HCT116 (cell line): ENCODE measurements at regions not wholly inside any gene's neighbourhood (a gene's known extent, or its start where the extent isn't known, plus 50 kb on each side); places are given as distances from the start of the nearest gene placed in this dataset.

Experiments used
- ATAC-seq: fragments of 200-7000 bp; cut with Tn5 transposase; 2 replicates; pipeline ENCODE4 v1.9.1; 2020; ENCODE audit warnings: mild to moderate bottlenecking, moderate library complexity
- BruUV-seq: library from RNA; stranded (reverse); fragments of 400-500 nt; replicated peaks from 2 replicates; lab custom pipeline; 2021; lab: Mats Ljungman, UMichigan
- CTCF ChIA-PET: fragments of 300-600 bp; sonication (Branson Sonifier 250); formaldehyde crosslinking; loops from one replicate; lab custom pipeline; 2021; ENCODE audit warnings: antibody characterized with exemption; lab: Charles Lee
- POLR2A ChIA-PET: fragments of 300-600, 350-600 bp; sonication (Branson Sonifier 250); formaldehyde crosslinking; loops from one replicate; lab custom pipeline; 2021; ENCODE audit warnings: antibody characterized with exemption; lab: Charles Lee
- RAD21 ChIA-PET, 2 experiments: fragments of 300-600 bp; sonication (Branson Sonifier 250); formaldehyde crosslinking; loops; one replicate each; lab custom pipeline; 2023; ENCODE audit warnings: low total read pairs in 2 of 2; ENCODE audit not compliant: uncharacterized antibody in 2 of 2, unreplicated experiment in 2 of 2, low non-redundant PET in 1 of 2; lab: Charles Lee
- DNase-seq: peaks from one replicate; pipeline ENCODE4 v3.0.0-alpha.2; 2010; ENCODE audit warnings: low read depth, low spot score
- H2AFZ ChIP-seq: fragments of 200-600 bp; shearing (Covaris generic), sonication (generic); 2 replicates; pipeline ENCODE4 v1.6.1; 2017; ENCODE audit warnings: low read depth, mixed run types, mixed read lengths, antibody characterized with exemption, low read length; ENCODE audit not compliant: poor library complexity, severe bottlenecking
- H3K27ac ChIP-seq: 2 replicates; pipeline ENCODE4 v1.5.1; 2012; ENCODE audit warnings: low read depth, low read length
- H3K27me3 ChIP-seq: fragments of 200-600 bp; sonication (generic); 2 replicates; pipeline ENCODE4 v1.6.1; 2016; ENCODE audit warnings: mixed run types, low read length, mixed read lengths; ENCODE audit not compliant: insufficient read depth
- H3K36me3 ChIP-seq, 2 experiments: fragments of 200-500 bp in 1 of 2; fragments of 200-600 bp in 1 of 2; sonication (Bioruptor generic) in 1 of 2; sonication (generic) in 1 of 2; 2 replicates each; pipeline versions ENCODE4 v1.5.1 to v1.6.1; 2014 to 2016; ENCODE audit warnings: low read length in 2 of 2, inconsistent platforms in 1 of 2, mixed read lengths in 1 of 2, mixed run types in 1 of 2; ENCODE audit not compliant: insufficient read depth in 2 of 2, control insufficient read depth in 1 of 2
- H3K4me1 ChIP-seq, 2 experiments: fragments of 200-600 bp in 1 of 2; sonication (generic) in 1 of 2; 2 replicates each; pipeline versions ENCODE4 v1.5.1 to v1.6.1; 2012 to 2017; ENCODE audit warnings: low read length in 2 of 2, inconsistent platforms in 1 of 2, mild to moderate bottlenecking in 1 of 2, mixed read lengths in 1 of 2, mixed run types in 1 of 2, moderate library complexity in 1 of 2; ENCODE audit not compliant: insufficient read depth in 2 of 2, control insufficient read depth in 1 of 2
- H3K4me2 ChIP-seq: fragments of 200-600 bp; sonication (generic); 2 replicates; pipeline ENCODE4 v1.6.1; 2017; ENCODE audit warnings: mixed run types, low read length, mixed read lengths
- H3K4me3 ChIP-seq, 2 experiments: fragments of 200-600 bp in 1 of 2; sonication (generic) in 1 of 2; replicated peaks in 1 of 2; 2 replicates each; pipeline ENCODE4 v1.5.1; 2011 to 2016; ENCODE audit warnings: low read length in 2 of 2, control low read depth in 1 of 2, low read depth in 1 of 2, mild to moderate bottlenecking in 1 of 2, mixed read lengths in 1 of 2, mixed run types in 1 of 2
- H3K79me2 ChIP-seq: fragments of 200-600 bp; sonication (generic); 2 replicates; pipeline ENCODE4 v1.6.1; 2017; ENCODE audit warnings: mild to moderate bottlenecking, mixed run types, low read length, moderate library complexity, mixed read lengths; ENCODE audit not compliant: insufficient read depth
- H3K9ac ChIP-seq: fragments of 200-600 bp; sonication (generic); 2 replicates; pipeline ENCODE4 v1.6.1; 2016; ENCODE audit warnings: low read length, mixed read lengths
- H3K9me2 ChIP-seq: fragments of 200-600 bp; sonication (generic), shearing (Covaris generic); 2 replicates; pipeline ENCODE4 v1.6.1; 2017; ENCODE audit warnings: mixed run types, mild to moderate bottlenecking, moderate library complexity; ENCODE audit not compliant: insufficient read depth
- H3K9me3 ChIP-seq, 2 experiments: fragments of 200-500 bp in 1 of 2; fragments of 200-600 bp in 1 of 2; sonication (Bioruptor generic) in 1 of 2; sonication (generic) in 1 of 2; 2 replicates each; pipeline ENCODE4 v1.6.1; 2014 to 2017; ENCODE audit warnings: low read length in 2 of 2, mixed read lengths in 2 of 2, inconsistent platforms in 1 of 2, low read depth in 1 of 2, mild to moderate bottlenecking in 1 of 2, mixed run types in 1 of 2, moderate library complexity in 1 of 2; ENCODE audit not compliant: control insufficient read depth in 1 of 2, insufficient read depth in 1 of 2
- H4K20me1 ChIP-seq: fragments of 200-600 bp; sonication (generic), shearing (Covaris generic); 2 replicates; pipeline ENCODE4 v1.6.1; 2017; ENCODE audit warnings: mixed run types, mild to moderate bottlenecking, moderate library complexity; ENCODE audit not compliant: insufficient read depth
- CBX3 ChIP-seq: IDR thresholded peaks from 2 replicates; pipeline ENCODE4 v1.6.1; 2012; ENCODE audit warnings: low read depth
- CEBPB ChIP-seq: IDR thresholded peaks from 2 replicates; pipeline ENCODE4 v1.6.1; 2012; ENCODE audit warnings: low read depth
- ELF1 ChIP-seq: IDR thresholded peaks from 2 replicates; pipeline ENCODE4 v1.6.1; 2012; ENCODE audit warnings: low read depth, borderline replicate concordance
- EZH2phosphoT487 ChIP-seq: fragments of 200-600 bp; IDR thresholded peaks from 2 replicates; pipeline ENCODE4 v1.6.1; 2018; ENCODE audit warnings: antibody characterized with exemption, borderline replicate concordance
- FOSL1 ChIP-seq: IDR thresholded peaks from 2 replicates; pipeline ENCODE4 v1.6.1; 2012; ENCODE audit warnings: low read depth
- JUND ChIP-seq: IDR thresholded peaks from 2 replicates; pipeline ENCODE4 v1.6.1; 2012
- MAX ChIP-seq: IDR thresholded peaks from 2 replicates; pipeline ENCODE4 v1.6.1; 2012
- POLR2A ChIP-seq: IDR thresholded peaks from 2 replicates; pipeline ENCODE4 v1.7.0; 2011; ENCODE audit warnings: borderline replicate concordance; ENCODE audit not compliant: insufficient read depth, insufficient read length; ENCODE audit errors: extremely low read depth
- RAD21 ChIP-seq: IDR thresholded peaks from 2 replicates; pipeline ENCODE4 v1.6.1; 2012; ENCODE audit warnings: low read depth, mild to moderate bottlenecking
- SP1 ChIP-seq: IDR thresholded peaks from 2 replicates; pipeline ENCODE4 v1.6.1; 2012; ENCODE audit warnings: low read depth
- SRF ChIP-seq: IDR thresholded peaks from 2 replicates; pipeline ENCODE4 v1.6.1; 2012; ENCODE audit warnings: low read depth
- TCF7L2 ChIP-seq: IDR thresholded peaks from 2 replicates; pipeline ENCODE4 v1.7.0; 2011; ENCODE audit warnings: borderline replicate concordance, inconsistent platforms; ENCODE audit not compliant: insufficient read depth, insufficient read length; ENCODE audit errors: extremely low read depth
- YY1 ChIP-seq: IDR thresholded peaks from 2 replicates; pipeline ENCODE4 v1.6.1; 2011; ENCODE audit warnings: low read length, low read depth, moderate library complexity, mild to moderate bottlenecking; ENCODE audit not compliant: insufficient replicate concordance; ENCODE audit errors: extremely low read depth
- ZFX ChIP-seq: fragments of 450-650 bp; IDR thresholded peaks from 2 replicates; pipeline ENCODE4 v1.6.1; 2017
- ZNF274 ChIP-seq: fragments of 200-500 bp; sonication (Bioruptor generic); IDR thresholded peaks from 2 replicates; pipeline ENCODE4 v1.6.1; 2014; ENCODE audit warnings: mild to moderate bottlenecking, low read depth, low read length, inconsistent platforms
- intact Hi-C: fragments of 100-400 bp; cut with micrococcal nuclease; formaldehyde crosslinking; loops from 2 replicates; pipeline ENCODE4 v1.10.0; 2022
- TF ChIP-seq, protein P1 (sequence below): IDR thresholded peaks from 2 replicates; pipeline ENCODE4 v1.6.1; 2011; ENCODE audit warnings: mild to moderate bottlenecking, low read length, moderate library complexity; ENCODE audit not compliant: insufficient replicate concordance; ENCODE audit errors: extremely low read depth
- TF ChIP-seq, protein P2 (sequence below), 3 experiments: fragments of 200-600 bp in 1 of 3; sonication (generic) in 1 of 3; IDR thresholded peaks in 2 of 3; conservative IDR thresholded peaks in 1 of 3; 2 replicates each; pipeline ENCODE4 v1.5.1; 2012 to 2017; ENCODE audit warnings: low read depth in 2 of 3, low read length in 2 of 3, antibody characterized with exemption in 1 of 3, borderline replicate concordance in 1 of 3, control low read depth in 1 of 3, mild to moderate bottlenecking in 1 of 3, mixed read lengths in 1 of 3, mixed run types in 1 of 3, moderate library complexity in 1 of 3; ENCODE audit not compliant: insufficient read depth in 1 of 3
- TF ChIP-seq, protein P3 (sequence below): IDR thresholded peaks from 2 replicates; pipeline ENCODE4 v1.6.1; 2012

GRCh38 chr12:92032965-92033364 is 112.7 kb downstream of the BTG1 start:
- CTCF ChIA-PET, result no interaction called here

DNA sequence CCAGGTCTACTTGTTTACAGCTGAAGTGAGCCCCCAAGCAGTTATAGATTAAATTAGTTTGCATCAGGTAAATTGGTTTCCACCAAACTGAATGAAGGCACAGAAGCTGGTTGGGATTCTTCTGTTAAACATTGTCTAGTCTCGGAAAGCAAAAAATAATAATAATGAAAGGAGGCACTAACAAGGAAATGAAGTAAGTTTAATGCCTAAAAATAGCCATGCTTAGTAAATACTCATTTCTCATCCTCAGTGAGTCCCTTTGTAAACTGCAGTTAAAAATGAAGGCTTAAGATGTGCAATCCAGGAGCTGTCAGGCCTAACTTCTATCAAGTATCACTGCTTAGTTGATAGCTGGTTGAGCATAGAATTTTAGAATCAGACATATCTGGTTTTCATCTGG is 113.5 kb downstream of the BTG1 start:
- CTCF ChIA-PET, result no interaction called here
- H3K79me2 ChIP-seq, result no peaks in the 10 kb centered on the region
- intact Hi-C loops, result no loop called here
- TF ChIP-seq YY1, result no peak
- TF ChIP-seq CBX3, result no peak
- TF ChIP-seq ZNF274, result no peak
- TF ChIP-seq EZH2phosphoT487, result no peak
- no peak for TF ChIP-seq RAD21
- no peak for TF ChIP-seq ELF1
- TF ChIP-seq, protein P1, sequence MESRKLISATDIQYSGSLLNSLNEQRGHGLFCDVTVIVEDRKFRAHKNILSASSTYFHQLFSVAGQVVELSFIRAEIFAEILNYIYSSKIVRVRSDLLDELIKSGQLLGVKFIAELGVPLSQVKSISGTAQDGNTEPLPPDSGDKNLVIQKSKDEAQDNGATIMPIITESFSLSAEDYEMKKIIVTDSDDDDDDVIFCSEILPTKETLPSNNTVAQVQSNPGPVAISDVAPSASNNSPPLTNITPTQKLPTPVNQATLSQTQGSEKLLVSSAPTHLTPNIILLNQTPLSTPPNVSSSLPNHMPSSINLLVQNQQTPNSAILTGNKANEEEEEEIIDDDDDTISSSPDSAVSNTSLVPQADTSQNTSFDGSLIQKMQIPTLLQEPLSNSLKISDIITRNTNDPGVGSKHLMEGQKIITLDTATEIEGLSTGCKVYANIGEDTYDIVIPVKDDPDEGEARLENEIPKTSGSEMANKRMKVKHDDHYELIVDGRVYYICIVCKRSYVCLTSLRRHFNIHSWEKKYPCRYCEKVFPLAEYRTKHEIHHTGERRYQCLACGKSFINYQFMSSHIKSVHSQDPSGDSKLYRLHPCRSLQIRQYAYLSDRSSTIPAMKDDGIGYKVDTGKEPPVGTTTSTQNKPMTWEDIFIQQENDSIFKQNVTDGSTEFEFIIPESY, result no peak
- TF ChIP-seq, protein P2, sequence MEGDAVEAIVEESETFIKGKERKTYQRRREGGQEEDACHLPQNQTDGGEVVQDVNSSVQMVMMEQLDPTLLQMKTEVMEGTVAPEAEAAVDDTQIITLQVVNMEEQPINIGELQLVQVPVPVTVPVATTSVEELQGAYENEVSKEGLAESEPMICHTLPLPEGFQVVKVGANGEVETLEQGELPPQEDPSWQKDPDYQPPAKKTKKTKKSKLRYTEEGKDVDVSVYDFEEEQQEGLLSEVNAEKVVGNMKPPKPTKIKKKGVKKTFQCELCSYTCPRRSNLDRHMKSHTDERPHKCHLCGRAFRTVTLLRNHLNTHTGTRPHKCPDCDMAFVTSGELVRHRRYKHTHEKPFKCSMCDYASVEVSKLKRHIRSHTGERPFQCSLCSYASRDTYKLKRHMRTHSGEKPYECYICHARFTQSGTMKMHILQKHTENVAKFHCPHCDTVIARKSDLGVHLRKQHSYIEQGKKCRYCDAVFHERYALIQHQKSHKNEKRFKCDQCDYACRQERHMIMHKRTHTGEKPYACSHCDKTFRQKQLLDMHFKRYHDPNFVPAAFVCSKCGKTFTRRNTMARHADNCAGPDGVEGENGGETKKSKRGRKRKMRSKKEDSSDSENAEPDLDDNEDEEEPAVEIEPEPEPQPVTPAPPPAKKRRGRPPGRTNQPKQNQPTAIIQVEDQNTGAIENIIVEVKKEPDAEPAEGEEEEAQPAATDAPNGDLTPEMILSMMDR (IDR thresholded peaks at IDR 0.05 in 2 of 3, conservative IDR thresholded peaks at IDR 0.05 in 1 of 3; ENCODE audit: borderline replicate concordance in 1 of 3, insufficient read depth in 1 of 3, low read depth in 2 of 3, low read length in 2 of 3), result no peak
- no peak for TF ChIP-seq CEBPB
- no peak for TF ChIP-seq SRF
- TF ChIP-seq, protein P3, sequence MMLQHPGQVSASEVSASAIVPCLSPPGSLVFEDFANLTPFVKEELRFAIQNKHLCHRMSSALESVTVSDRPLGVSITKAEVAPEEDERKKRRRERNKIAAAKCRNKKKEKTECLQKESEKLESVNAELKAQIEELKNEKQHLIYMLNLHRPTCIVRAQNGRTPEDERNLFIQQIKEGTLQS, result no peak
- no peak for TF ChIP-seq FOSL1
- no peak for TF ChIP-seq SP1
- no peak for TF ChIP-seq JUND
- TF ChIP-seq POLR2A, result no peak
- TF ChIP-seq TCF7L2, result no peak
- TF ChIP-seq ZFX, result no peak

More at GRCh38 chr12:92032965-92033364, 112.7 kb downstream of the BTG1 start:
- Histone ChIP-seq H3K4me3 (no peak overlapping the region), H3K4me1 (peaks cover 0 to 8% of the 10 kb centered on the region in 2 experiments; a peak in 2 of 4 replicates), H3K4me2 (no peak overlapping the region), H3K36me3 (no peaks in the 10 kb centered on the region), H3K9me3 (no peaks in the 10 kb centered on the region), H2AFZ (no peak overlapping the region), H3K9me2 (no peaks in the 10 kb centered on the region), H3K9ac (no peak overlapping the region), H3K79me2 (no peaks in the 10 kb centered on the region), H3K27ac (no peak overlapping the region), H3K27me3 (no peaks in the 10 kb centered on the region), H4K20me1 (no peaks in the 10 kb centered on the region)
- ATAC-seq (no peak), DNase-seq (no peak)
- no TSS peak for BruUV-seq
- intact Hi-C loops, result no loop called here
- ChIA-PET POLR2A (no interaction called here), RAD21 (no interaction called here)
- no peak for TF ChIP-seq MAX

More for the DNA sequence above, 113.5 kb downstream of the BTG1 start:
- no peak for DNase-seq
- RAD21 ChIA-PET, result no interaction called here
- H3K4me1 ChIP-seq, result peaks cover 0 to 8% of the 10 kb centered on the region in 2 experiments; a peak in 2 of 4 replicates
- H3K4me3 ChIP-seq, result no peak overlapping the region
- H3K27me3 ChIP-seq, result no peaks in the 10 kb centered on the region
- no peaks in the 10 kb centered on the region for H4K20me1 ChIP-seq
- no peak overlapping the region for H3K4me2 ChIP-seq
- ATAC-seq, result no peak
- H3K36me3 ChIP-seq, result no peaks in the 10 kb centered on the region
- BruUV-seq, result no TSS peak
- no peak overlapping the region for H3K27ac ChIP-seq
- no peaks in the 10 kb centered on the region for H3K9me2 ChIP-seq
- H3K9me3 ChIP-seq, result no peaks in the 10 kb centered on the region
- POLR2A ChIA-PET, result no interaction called here
- H2AFZ ChIP-seq, result no peak overlapping the region
- no peak overlapping the region for H3K9ac ChIP-seq
